ENCODE measurements at regions not wholly inside any gene's neighbourhood (a gene's known extent, or its start where the extent isn't known, plus 50 kb on each side); places are given as distances from the start of the nearest gene placed in this dataset.

DNA sequence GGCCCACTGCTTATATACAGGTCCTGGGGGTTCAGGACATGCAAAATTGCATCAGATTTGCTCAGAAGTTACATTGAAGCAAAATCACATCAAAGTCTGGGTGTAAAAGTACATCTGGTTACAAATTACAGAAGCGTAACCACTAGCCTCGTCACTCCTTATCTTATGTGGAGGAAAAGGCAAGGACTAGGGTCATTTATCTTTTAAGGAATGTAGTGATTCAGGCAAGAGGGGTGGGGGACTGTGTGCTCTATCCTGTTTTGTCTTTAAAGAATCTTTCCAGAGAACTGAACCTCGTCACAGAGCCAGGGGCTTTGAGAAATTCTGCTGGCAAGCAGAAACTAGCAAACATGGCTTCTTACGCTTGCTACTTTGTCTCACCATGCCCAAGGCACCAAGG lies 61.1 kb upstream of the RAB4A start:
- no peak for DNase-seq (ENCODE audit: low spot score)

DNA sequence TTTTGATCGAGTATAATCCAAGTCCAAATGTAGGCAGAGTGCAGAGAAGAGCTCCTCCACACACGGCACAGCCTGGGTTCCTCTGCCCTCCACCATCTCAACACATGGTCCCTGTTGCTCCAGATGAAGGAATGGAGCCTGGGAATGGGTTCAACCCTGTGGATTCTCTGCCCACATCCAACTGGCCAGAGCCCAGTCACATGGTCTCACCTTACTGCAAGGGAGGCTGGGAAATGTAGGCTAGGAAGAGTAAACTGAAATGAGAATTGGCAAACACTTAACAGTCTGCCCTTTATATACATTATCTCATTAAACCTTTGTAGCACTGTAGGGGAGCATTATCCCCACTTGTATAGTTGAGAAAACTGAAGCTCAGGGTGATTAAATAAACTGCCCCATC lies 60.1 kb upstream of the RAB4A start:
- DNase-seq (ENCODE audit: low spot score) = no peak

DNA sequence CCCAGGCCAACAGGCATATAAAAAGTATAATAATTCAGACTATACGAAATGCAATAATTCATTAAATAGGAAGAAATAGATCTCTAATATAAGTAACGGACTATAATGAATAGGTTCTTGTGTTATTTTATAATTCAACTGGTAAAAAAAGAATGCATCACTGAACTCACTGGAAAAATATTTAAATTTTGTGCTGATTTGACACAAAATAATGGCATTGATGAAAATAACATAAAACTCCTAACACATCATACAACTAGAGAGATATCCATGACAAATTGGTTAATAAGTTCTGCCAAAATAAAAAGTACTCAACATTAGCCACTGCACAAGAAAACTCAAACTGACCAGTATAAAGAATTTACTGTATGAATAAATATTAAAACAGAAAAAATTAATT lies 57.1 kb upstream of the RAB4A start:
- no peak for DNase-seq (ENCODE audit: low spot score)

GRCh38 chr1:229217716-229218115 lies 53.2 kb upstream of the RAB4A start:
- no peak for DNase-seq (ENCODE audit: low spot score)

DNA sequence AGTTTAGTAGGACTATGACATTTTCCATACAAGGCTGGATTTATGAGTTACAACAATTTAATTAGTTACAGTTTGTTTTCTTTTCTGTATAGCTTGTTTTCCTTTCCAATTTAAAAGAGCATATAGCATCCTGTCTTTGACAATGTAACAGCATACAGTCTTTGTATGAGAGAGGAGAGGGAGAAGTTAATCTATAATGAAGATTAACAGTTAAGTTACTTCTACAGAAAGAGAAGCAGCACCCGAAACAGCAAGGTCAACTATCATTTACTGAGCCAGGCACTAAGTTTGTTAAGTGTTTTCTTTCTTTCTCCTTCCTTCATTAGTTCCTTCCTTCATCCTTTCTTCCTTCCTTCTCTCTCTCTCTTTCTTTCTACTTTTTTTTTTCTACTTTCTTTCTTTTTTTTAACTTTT lies 52.3 kb upstream of the RAB4A start:
- DNase-seq (ENCODE audit: low spot score) = no peak

DNA sequence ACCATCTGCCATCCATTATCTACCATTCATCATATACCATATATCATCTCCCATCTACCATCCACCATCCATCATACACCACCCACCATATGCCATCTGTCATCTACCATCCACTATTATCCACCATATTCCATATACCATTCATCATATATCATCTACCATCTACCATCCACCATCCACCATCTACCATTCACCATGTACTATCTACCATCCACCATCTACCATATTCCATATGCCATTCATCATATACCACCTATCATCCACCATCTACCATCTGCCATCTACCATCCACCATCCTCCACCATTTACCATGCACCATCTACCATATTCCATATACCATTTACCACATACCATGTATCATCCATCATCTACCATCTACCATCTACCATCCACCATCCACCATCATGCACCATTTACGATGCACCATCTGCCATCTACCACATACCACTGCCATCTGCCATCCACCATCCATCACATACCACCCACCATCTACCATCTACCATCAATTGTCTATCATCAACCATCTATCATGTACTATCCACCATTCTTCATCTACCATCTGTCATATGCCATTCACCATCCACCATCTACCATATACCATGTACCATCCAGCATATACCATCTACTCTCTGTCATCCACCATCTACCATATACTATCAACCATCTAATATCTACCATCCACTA lies 50.6 kb upstream of the RAB4A start:
- no peak for DNase-seq (ENCODE audit: low spot score)

- DNase-seq (ENCODE audit: low spot score) = no peak
Measured at GRCh38 chr1:229221106-229222019, 49.5 kb upstream of the RAB4A start.

Data from iPS-NIHi11 (cell line).